ENCODE measurements at regions not wholly inside any gene's neighbourhood (a gene's known extent, or its start where the extent isn't known, plus 50 kb on each side); places are given as distances from the start of the nearest gene placed in this dataset.

- intact Hi-C loops (cut with DNase I): no loop called here
- 90% methylated on average over 3 of the region's 3 CpGs for WGBS
- H3K4me1 ChIP-seq (replicated peaks): no peaks in the 10 kb centered on the region
- no peaks in the 10 kb centered on the region for H3K36me3 ChIP-seq
- no peak overlapping the region for H3K27ac ChIP-seq
- DNase-seq (ENCODE audit: low spot score): no peak
- H3K9me3 ChIP-seq: no peaks in the 10 kb centered on the region
- TF ChIP-seq POLR2A (IDR thresholded peaks at IDR 0.05) (no peak), POLR2AphosphoS5 (IDR thresholded peaks at IDR 0.05) (no peak), CTCF (IDR thresholded peaks at IDR 0.05) (no peak)
- no peak overlapping the region for H3K4me3 ChIP-seq
- no peaks in the 10 kb centered on the region for H3K27me3 ChIP-seq (replicated peaks; ENCODE audit: insufficient read depth)
Observed at GRCh38 chr13:65540175-65540574, 1690.0 kb downstream of the PCDH9 start.

- 91% methylated on average over 1 of the region's 1 CpG for WGBS
Observed at GRCh38 chr13:65535370-65535769, 1694.8 kb downstream of the PCDH9 start.

GRCh38 chr13:65532231-65532630 is 1697.9 kb downstream of the PCDH9 start:
- Histone ChIP-seq H3K9me3 (no peaks in the 10 kb centered on the region), H3K4me3 (no peak overlapping the region), H3K27ac (no peak overlapping the region), H3K4me1 (replicated peaks) (no peaks in the 10 kb centered on the region), H3K36me3 (no peaks in the 10 kb centered on the region), H3K27me3 (replicated peaks; ENCODE audit: insufficient read depth) (no peaks in the 10 kb centered on the region)
- no peak for DNase-seq (ENCODE audit: low spot score)
- TF ChIP-seq POLR2A (IDR thresholded peaks at IDR 0.05) (no peak), POLR2AphosphoS5 (IDR thresholded peaks at IDR 0.05) (no peak), CTCF (IDR thresholded peaks at IDR 0.05) (no peak)
- WGBS: 69% methylated on average over 4 of the region's 4 CpGs
- intact Hi-C loops (cut with DNase I): no loop called here

More at GRCh38 chr13:65535370-65535769, 1694.8 kb downstream of the PCDH9 start:
- no peak overlapping the region for H3K4me3 ChIP-seq
- no peaks in the 10 kb centered on the region for H3K4me1 ChIP-seq (replicated peaks)
- DNase-seq (ENCODE audit: low spot score): no peak
- intact Hi-C loops (cut with DNase I): no loop called here
- H3K9me3 ChIP-seq: no peaks in the 10 kb centered on the region
- no peaks in the 10 kb centered on the region for H3K27me3 ChIP-seq (replicated peaks; ENCODE audit: insufficient read depth)
- H3K27ac ChIP-seq: no peak overlapping the region
- H3K36me3 ChIP-seq: no peaks in the 10 kb centered on the region
- TF ChIP-seq POLR2A (IDR thresholded peaks at IDR 0.05) (no peak), POLR2AphosphoS5 (IDR thresholded peaks at IDR 0.05) (no peak), CTCF (IDR thresholded peaks at IDR 0.05) (no peak)

- TF ChIP-seq CTCF (IDR thresholded peaks at IDR 0.05) (no peak), POLR2A (IDR thresholded peaks at IDR 0.05) (no peak), POLR2AphosphoS5 (IDR thresholded peaks at IDR 0.05) (no peak)
- Histone ChIP-seq H3K4me1 (replicated peaks) (no peaks in the 10 kb centered on the region), H3K36me3 (no peaks in the 10 kb centered on the region), H3K9me3 (no peaks in the 10 kb centered on the region), H3K4me3 (no peak overlapping the region), H3K27ac (no peak overlapping the region), H3K27me3 (replicated peaks; ENCODE audit: insufficient read depth) (no peaks in the 10 kb centered on the region)
- WGBS: 72% methylated on average over 2 of the region's 2 CpGs
- intact Hi-C loops (cut with DNase I): no loop called here
- DNase-seq (ENCODE audit: low spot score): no peak
Observed at GRCh38 chr13:65530688-65531087, 1699.4 kb downstream of the PCDH9 start.

- Histone ChIP-seq H3K4me1 (replicated peaks) (no peaks in the 10 kb centered on the region), H3K36me3 (no peaks in the 10 kb centered on the region), H3K4me3 (no peak overlapping the region), H3K27me3 (replicated peaks; ENCODE audit: insufficient read depth) (no peaks in the 10 kb centered on the region), H3K9me3 (no peaks in the 10 kb centered on the region), H3K27ac (no peak overlapping the region)
- no peak for TF ChIP-seq POLR2AphosphoS5 (IDR thresholded peaks at IDR 0.05)
- no peak for TF ChIP-seq POLR2A (IDR thresholded peaks at IDR 0.05)
- no peak for TF ChIP-seq CTCF (IDR thresholded peaks at IDR 0.05)
- WGBS: 24% methylated on average over 4 of the region's 4 CpGs
- DNase-seq (ENCODE audit: low spot score): no peak
- intact Hi-C loops (cut with DNase I): no loop called here
Observed at GRCh38 chr13:65529541-65529940, 1700.6 kb downstream of the PCDH9 start.

All from prostate gland (tissue), 2 donors.